NB4 (cell line): ENCODE measurements at regions not wholly inside any gene's neighbourhood (a gene's known extent, or its start where the extent isn't known, plus 50 kb on each side); places are given as distances from the start of the nearest gene placed in this dataset.

Experiments
- DNase-seq: peaks from one replicate; pipeline ENCODE4 v3.0.0; 2010; ENCODE audit warnings: low read depth
- H3K4me3 ChIP-seq: one replicate; pipeline ENCODE4 v1.5.1; 2011; ENCODE audit warnings: mild to moderate bottlenecking, low read depth, low read length, moderate library complexity
- CTCF ChIP-seq: IDR thresholded peaks from one replicate; pipeline ENCODE4 v1.5.1; 2012; ENCODE audit warnings: low read depth, low read length
- MAX ChIP-seq: IDR thresholded peaks from 2 replicates; pipeline ENCODE4 v1.6.1; 2011; ENCODE audit warnings: low read depth, low read length
- MYC ChIP-seq: IDR thresholded peaks from 2 replicates; pipeline ENCODE4 v1.6.1; 2011; ENCODE audit warnings: low read depth, low read length
- POLR2A ChIP-seq: IDR thresholded peaks from 2 replicates; pipeline ENCODE4 v1.6.1; 2011; ENCODE audit warnings: mild to moderate bottlenecking; ENCODE audit not compliant: insufficient read length; ENCODE audit errors: extremely low read depth

- H3K4me3 ChIP-seq, result no peak overlapping the region
- no peak for TF ChIP-seq MAX
- no peak for TF ChIP-seq MYC
- no peak for TF ChIP-seq CTCF
- TF ChIP-seq POLR2A, result no peak
- no peak for DNase-seq
These were observed 1705.2 kb upstream of the PCDH20 start for GRCh38 chr13:63120883-63121282.

GRCh38 chr13:63117710-63118109, 1702.1 kb upstream of the PCDH20 start:
- DNase-seq, result no peak
- TF ChIP-seq MAX (no peak), CTCF (no peak), POLR2A (no peak), MYC (no peak)
- no peak overlapping the region for H3K4me3 ChIP-seq

- H3K4me3 ChIP-seq, result no peak overlapping the region
- no peak for DNase-seq
- no peak for TF ChIP-seq CTCF
- TF ChIP-seq MYC, result no peak
- TF ChIP-seq POLR2A, result no peak
- no peak for TF ChIP-seq MAX
These were observed 1697.2 kb upstream of the PCDH20 start for GRCh38 chr13:63112799-63113395.

- DNase-seq, result no peak
- no peak for TF ChIP-seq POLR2A
- no peak for TF ChIP-seq CTCF
- TF ChIP-seq MYC, result no peak
- TF ChIP-seq MAX, result no peak
- H3K4me3 ChIP-seq, result no peak overlapping the region
These were observed 1694.8 kb upstream of the PCDH20 start for GRCh38 chr13:63110466-63110865.

GRCh38 chr13:63107179-63107943, 1691.7 kb upstream of the PCDH20 start:
- TF ChIP-seq POLR2A (no peak), CTCF (no peak), MYC (no peak), MAX (no peak)
- no peak for DNase-seq
- H3K4me3 ChIP-seq, result no peak overlapping the region
